Caco-2 (cell line): ENCODE measurements at regions not wholly inside any gene's neighbourhood (a gene's known extent, or its start where the extent isn't known, plus 50 kb on each side); places are given as distances from the start of the nearest gene placed in this dataset.

Experiments used
- BruUV-seq: library from RNA; stranded (reverse); fragments of 400-500 nt; replicated peaks from 2 replicates; lab custom pipeline; 2021; lab: Mats Ljungman, UMichigan
- CTCF ChIA-PET: fragments of 300-600 bp; sonication (Branson Sonifier 250); formaldehyde crosslinking; loops from one replicate; lab custom pipeline; 2022; ENCODE audit warnings: antibody characterized with exemption; lab: Charles Lee
- POLR2A ChIA-PET: fragments of 300-600 bp; sonication (Branson Sonifier 250); formaldehyde crosslinking; loops from one replicate; lab custom pipeline; 2022; ENCODE audit warnings: antibody characterized with exemption; lab: Charles Lee
- DNase-seq, 2 experiments: peaks; one replicate each; pipeline versions ENCODE4 v3.0.0 to v3.0.0-alpha.2; 2020 to 2022
- H3K27me3 ChIP-seq: replicated peaks from 2 replicates; pipeline ENCODE4 v1.6.0; 2011; ENCODE audit warnings: low read length; ENCODE audit not compliant: control insufficient read depth, insufficient read depth
- H3K36me3 ChIP-seq: 2 replicates; pipeline ENCODE4 v1.5.1; 2011; ENCODE audit warnings: low read length; ENCODE audit not compliant: control insufficient read depth, insufficient read depth
- H3K4me1 ChIP-seq: fragments of 250-450 bp; sonication (Bioruptor Pico); 2 replicates; pipeline ENCODE4 v1.5.1; 2020; ENCODE audit warnings: mild to moderate bottlenecking
- H3K4me3 ChIP-seq: 2 replicates; pipeline ENCODE4 v1.5.1; 2011; ENCODE audit warnings: low read depth, mild to moderate bottlenecking, control low read depth, low read length
- H3K9me3 ChIP-seq: fragments of 250-450 bp; sonication (Bioruptor Pico); 2 replicates; pipeline ENCODE4 v1.5.1; 2020; ENCODE audit warnings: mild to moderate bottlenecking, moderate library complexity
- H3K27ac Mint-ChIP-seq: one replicate; pipeline ENCODE4 v1.8.0; 2022; ENCODE audit warnings: mixed read lengths; ENCODE audit not compliant: unreplicated experiment
- H3K27me3 Mint-ChIP-seq: one replicate; pipeline ENCODE4 v1.8.0; 2022; ENCODE audit warnings: mixed read lengths; ENCODE audit not compliant: insufficient read depth, unreplicated experiment
- H3K36me3 Mint-ChIP-seq: one replicate; pipeline ENCODE4 v1.8.0; 2022; ENCODE audit warnings: mild to moderate bottlenecking, mixed read lengths; ENCODE audit not compliant: insufficient read depth, unreplicated experiment
- H3K4me1 Mint-ChIP-seq: one replicate; pipeline ENCODE4 v1.8.0; 2022; ENCODE audit warnings: low read depth, mixed read lengths; ENCODE audit not compliant: unreplicated experiment
- H3K4me3 Mint-ChIP-seq: one replicate; pipeline ENCODE4 v1.8.0; 2022; ENCODE audit warnings: mild to moderate bottlenecking, moderate library complexity, mixed read lengths; ENCODE audit not compliant: unreplicated experiment
- H3K9me3 Mint-ChIP-seq: one replicate; pipeline ENCODE4 v1.8.0; 2022; ENCODE audit warnings: mixed read lengths; ENCODE audit not compliant: unreplicated experiment
- intact Hi-C: fragments of 100-400 bp; cut with micrococcal nuclease; formaldehyde crosslinking; loops from one replicate; pipeline ENCODE4 v1.10.0; 2022; ENCODE audit not compliant: unreplicated experiment
- TF ChIP-seq, protein P1 (sequence below), 2 experiments: fragments of 200-600 bp in 1 of 2; IDR thresholded peaks; 1 replicate in 1 of 2; 2 replicates in 1 of 2; pipeline versions ENCODE4 v1.5.1 to v1.8.0; 2011 to 2022; ENCODE audit warnings: antibody characterized with exemption in 1 of 2, control low read depth in 1 of 2, inconsistent platforms in 1 of 2, low read depth in 1 of 2, low read length in 1 of 2, mild to moderate bottlenecking in 1 of 2, moderate library complexity in 1 of 2; ENCODE audit not compliant: insufficient read depth in 1 of 2, severe bottlenecking in 1 of 2, unreplicated experiment in 1 of 2

DNA sequence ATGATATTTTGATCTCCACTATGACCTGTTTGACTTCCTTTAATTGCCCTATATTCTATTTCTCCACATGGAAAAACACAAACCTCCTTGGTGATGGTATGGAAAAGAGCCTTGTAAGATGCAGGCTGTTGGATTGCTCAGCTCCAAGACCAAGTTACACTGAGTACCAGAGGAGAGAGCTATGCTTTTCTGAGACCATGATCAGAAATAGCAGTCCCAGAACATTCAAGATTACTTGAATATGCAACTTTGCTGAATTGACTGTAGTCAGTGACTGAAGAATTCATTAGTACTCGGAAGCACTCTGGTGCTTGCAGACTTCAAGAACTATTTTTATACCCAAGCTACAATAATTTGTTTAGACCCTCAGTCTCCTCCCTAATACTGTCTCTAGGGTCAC, 310.6 kb upstream of the FSIP2 start:
- no TSS peak for BruUV-seq
- Mint-ChIP-seq H3K27ac (no peak overlapping the region), H3K4me1 (no peaks in the 10 kb centered on the region), H3K36me3 (no peaks in the 10 kb centered on the region), H3K9me3 (no peaks in the 10 kb centered on the region), H3K27me3 (no peaks in the 10 kb centered on the region), H3K4me3 (no peak overlapping the region)
- no peaks in the 10 kb centered on the region for H3K4me1 ChIP-seq
- H3K9me3 ChIP-seq = no peaks in the 10 kb centered on the region
- intact Hi-C loops = no loop called here
- no peaks in the 10 kb centered on the region for H3K27me3 ChIP-seq
- TF ChIP-seq, protein P1, sequence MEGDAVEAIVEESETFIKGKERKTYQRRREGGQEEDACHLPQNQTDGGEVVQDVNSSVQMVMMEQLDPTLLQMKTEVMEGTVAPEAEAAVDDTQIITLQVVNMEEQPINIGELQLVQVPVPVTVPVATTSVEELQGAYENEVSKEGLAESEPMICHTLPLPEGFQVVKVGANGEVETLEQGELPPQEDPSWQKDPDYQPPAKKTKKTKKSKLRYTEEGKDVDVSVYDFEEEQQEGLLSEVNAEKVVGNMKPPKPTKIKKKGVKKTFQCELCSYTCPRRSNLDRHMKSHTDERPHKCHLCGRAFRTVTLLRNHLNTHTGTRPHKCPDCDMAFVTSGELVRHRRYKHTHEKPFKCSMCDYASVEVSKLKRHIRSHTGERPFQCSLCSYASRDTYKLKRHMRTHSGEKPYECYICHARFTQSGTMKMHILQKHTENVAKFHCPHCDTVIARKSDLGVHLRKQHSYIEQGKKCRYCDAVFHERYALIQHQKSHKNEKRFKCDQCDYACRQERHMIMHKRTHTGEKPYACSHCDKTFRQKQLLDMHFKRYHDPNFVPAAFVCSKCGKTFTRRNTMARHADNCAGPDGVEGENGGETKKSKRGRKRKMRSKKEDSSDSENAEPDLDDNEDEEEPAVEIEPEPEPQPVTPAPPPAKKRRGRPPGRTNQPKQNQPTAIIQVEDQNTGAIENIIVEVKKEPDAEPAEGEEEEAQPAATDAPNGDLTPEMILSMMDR (IDR thresholded peaks at IDR 0.05; ENCODE audit: insufficient read depth in 1 of 2, low read depth in 1 of 2, low read length in 1 of 2, severe bottlenecking in 1 of 2, unreplicated experiment in 1 of 2) = no peak
- ChIA-PET POLR2A (no interaction called here), CTCF (no interaction called here)
- no peak overlapping the region for H3K4me3 ChIP-seq
- no peaks in the 10 kb centered on the region for H3K36me3 ChIP-seq
- no peak for DNase-seq

DNA sequence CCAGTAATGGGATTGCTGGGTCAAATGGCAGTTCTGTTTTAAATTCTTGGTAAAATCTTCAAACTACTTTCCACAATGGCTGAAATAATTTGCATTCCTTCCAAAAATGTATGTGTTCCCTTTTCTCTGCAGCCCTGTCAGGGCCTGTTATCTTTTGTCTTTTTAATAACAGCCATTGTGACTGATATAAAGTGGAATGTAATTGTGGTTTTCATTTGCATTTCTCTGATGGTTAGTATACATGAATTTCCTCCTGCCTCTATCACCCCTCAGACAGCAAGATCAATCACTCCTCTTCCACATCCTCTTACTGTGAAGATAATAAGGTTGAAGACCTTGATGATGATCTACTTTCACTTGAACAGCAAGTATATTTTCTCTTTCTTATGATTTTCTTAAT, 304.8 kb upstream of the FSIP2 start:
- Mint-ChIP-seq H3K9me3 (no peaks in the 10 kb centered on the region), H3K36me3 (no peaks in the 10 kb centered on the region), H3K4me1 (no peaks in the 10 kb centered on the region), H3K4me3 (no peak overlapping the region), H3K27me3 (no peaks in the 10 kb centered on the region), H3K27ac (no peak overlapping the region)
- POLR2A ChIA-PET = no interaction called here
- CTCF ChIA-PET = no interaction called here
- no peaks in the 10 kb centered on the region for H3K36me3 ChIP-seq
- no peaks in the 10 kb centered on the region for H3K9me3 ChIP-seq
- H3K4me3 ChIP-seq = no peak overlapping the region
- no TSS peak for BruUV-seq
- intact Hi-C loops = no loop called here
- TF ChIP-seq, protein P1 (IDR thresholded peaks at IDR 0.05; ENCODE audit: insufficient read depth in 1 of 2, low read depth in 1 of 2, low read length in 1 of 2, severe bottlenecking in 1 of 2, unreplicated experiment in 1 of 2) = no peak
- DNase-seq = no peak
- no peaks in the 10 kb centered on the region for H3K27me3 ChIP-seq
- no peaks in the 10 kb centered on the region for H3K4me1 ChIP-seq

DNA sequence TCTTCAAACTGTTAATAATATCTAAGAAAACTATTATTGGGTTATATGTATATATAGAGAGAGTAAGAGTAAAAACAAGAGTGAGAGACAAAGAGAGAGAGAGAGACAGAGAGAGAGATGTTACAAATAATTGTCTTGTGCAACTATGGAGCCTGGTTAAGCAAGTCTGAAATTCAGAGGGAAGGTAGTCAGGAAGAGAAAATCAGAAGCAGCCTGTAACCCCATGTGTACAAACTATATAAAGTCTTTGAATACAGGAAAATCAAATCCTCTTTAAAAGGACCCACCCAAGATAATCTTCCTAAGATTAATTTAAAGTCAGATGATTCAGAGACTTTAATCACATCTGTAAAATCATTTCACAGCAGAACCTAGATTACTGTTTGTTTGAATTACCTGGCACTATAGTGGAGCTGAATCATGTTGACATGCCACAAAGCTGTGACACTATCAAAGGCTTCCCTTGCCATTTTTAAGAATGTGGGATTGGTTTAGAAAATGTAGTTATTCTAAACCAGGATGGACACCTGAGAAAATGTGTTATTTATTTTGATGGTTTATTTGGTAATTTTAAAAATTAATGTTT, 301.7 kb upstream of the FSIP2 start:
- Mint-ChIP-seq H3K4me3 (no peak overlapping the region), H3K9me3 (no peaks in the 10 kb centered on the region), H3K27me3 (no peaks in the 10 kb centered on the region), H3K36me3 (no peaks in the 10 kb centered on the region), H3K4me1 (no peaks in the 10 kb centered on the region), H3K27ac (no peak overlapping the region)
- CTCF ChIA-PET = no interaction called here
- Histone ChIP-seq H3K4me3 (no peak overlapping the region), H3K4me1 (no peaks in the 10 kb centered on the region), H3K36me3 (no peaks in the 10 kb centered on the region), H3K9me3 (no peaks in the 10 kb centered on the region), H3K27me3 (no peaks in the 10 kb centered on the region)
- TF ChIP-seq, protein P1 (IDR thresholded peaks at IDR 0.05; ENCODE audit: insufficient read depth in 1 of 2, low read depth in 1 of 2, low read length in 1 of 2, severe bottlenecking in 1 of 2, unreplicated experiment in 1 of 2) = no peak
- POLR2A ChIA-PET = no interaction called here
- DNase-seq = no peak
- BruUV-seq = no TSS peak
- intact Hi-C loops = no loop called here
